Central memory CD8-positive, alpha-beta T cell (primary cell): ENCODE measurements at regions not wholly inside any gene's neighbourhood (a gene's known extent, or its start where the extent isn't known, plus 50 kb on each side); places are given as distances from the start of the nearest gene placed in this dataset.

ENCODE experiments used
- ATAC-seq: fragments of 150-1000 bp; cut with Tn5 transposase; replicated peaks from 2 replicates; pipeline ENCODE4 v1.10.0; 2022; ENCODE audit warnings: mild to moderate bottlenecking, moderate FRiP score, moderate number of reproducible peaks; ENCODE audit not compliant: poor library complexity, severe bottlenecking; ENCODE audit errors: extremely low read depth
- DNase-seq, 2 donors: peaks; one replicate each; pipeline ENCODE4 v3.0.0; 2021; ENCODE audit warnings: low spot score in 2 of 2
- H3K27ac Mint-ChIP-seq: one replicate; pipeline ENCODE4 v1.8.0; 2022; ENCODE audit warnings: low read depth, mild to moderate bottlenecking, moderate library complexity, mixed read lengths
- H3K27me3 Mint-ChIP-seq: one replicate; pipeline ENCODE4 v1.8.0; 2022; ENCODE audit warnings: mixed read lengths
- H3K36me3 Mint-ChIP-seq: one replicate; pipeline ENCODE4 v1.8.0; 2022; ENCODE audit warnings: mild to moderate bottlenecking, moderate library complexity, mixed read lengths; ENCODE audit not compliant: insufficient read depth
- H3K4me1 Mint-ChIP-seq: one replicate; pipeline ENCODE4 v1.8.0; 2022; ENCODE audit warnings: mixed read lengths
- H3K4me3 Mint-ChIP-seq: one replicate; pipeline ENCODE4 v1.8.0; 2022; ENCODE audit warnings: mild to moderate bottlenecking, moderate library complexity, mixed read lengths
- H3K9me3 Mint-ChIP-seq: one replicate; pipeline ENCODE4 v1.8.0; 2022; ENCODE audit warnings: mixed read lengths

- H3K27ac Mint-ChIP-seq: no peak overlapping the region
- no peaks in the 10 kb centered on the region for H3K36me3 Mint-ChIP-seq
- H3K4me3 Mint-ChIP-seq: no peak overlapping the region
- no peaks in the 10 kb centered on the region for H3K4me1 Mint-ChIP-seq
- ATAC-seq (no peak), DNase-seq (no peak)
- no peaks in the 10 kb centered on the region for H3K27me3 Mint-ChIP-seq
- peaks cover 19% of the 10 kb centered on the region for H3K9me3 Mint-ChIP-seq
Measured at GRCh38 chr5:24742334-24742733, 97.6 kb upstream of the CDH10 start.

- H3K9me3 Mint-ChIP-seq: peaks cover 22% of the 10 kb centered on the region
- H3K4me3 Mint-ChIP-seq: no peak overlapping the region
- DNase-seq (no peak), ATAC-seq (no peak)
- H3K36me3 Mint-ChIP-seq: no peaks in the 10 kb centered on the region
- H3K27ac Mint-ChIP-seq: no peak overlapping the region
- H3K27me3 Mint-ChIP-seq: no peaks in the 10 kb centered on the region
- no peaks in the 10 kb centered on the region for H3K4me1 Mint-ChIP-seq
Measured at GRCh38 chr5:24737163-24737562, 92.4 kb upstream of the CDH10 start.

DNA sequence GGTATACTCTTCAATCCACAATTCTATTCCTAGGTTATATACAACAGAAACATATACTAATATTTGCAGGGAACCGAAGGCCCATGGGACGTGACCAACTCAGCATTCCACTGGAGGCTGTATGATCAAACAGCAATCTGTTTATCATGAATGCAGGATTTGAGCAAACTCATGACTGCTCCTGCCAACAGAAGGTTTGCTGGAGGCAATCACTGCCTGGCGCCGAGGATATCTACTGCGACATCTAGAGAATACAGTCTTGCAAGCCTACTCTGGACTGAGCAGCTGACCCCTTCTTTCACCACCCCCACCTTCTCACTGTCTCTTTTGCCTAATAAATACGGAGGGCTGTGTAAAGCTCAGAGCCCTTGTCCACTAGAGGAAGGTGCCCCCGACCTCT, 90.5 kb upstream of the CDH10 start:
- Mint-ChIP-seq H3K27ac (no peak overlapping the region), H3K4me3 (no peak overlapping the region), H3K36me3 (no peaks in the 10 kb centered on the region), H3K27me3 (no peaks in the 10 kb centered on the region), H3K4me1 (no peaks in the 10 kb centered on the region), H3K9me3 (peaks cover 24% of the 10 kb centered on the region)
- DNase-seq (no peak), ATAC-seq (no peak)

GRCh38 chr5:24732184-24732583, 87.4 kb upstream of the CDH10 start:
- ATAC-seq (no peak), DNase-seq (no peak)
- no peak overlapping the region for H3K27ac Mint-ChIP-seq
- no peaks in the 10 kb centered on the region for H3K4me1 Mint-ChIP-seq
- H3K27me3 Mint-ChIP-seq: no peaks in the 10 kb centered on the region
- H3K36me3 Mint-ChIP-seq: no peaks in the 10 kb centered on the region
- peaks cover 36% of the 10 kb centered on the region for H3K9me3 Mint-ChIP-seq
- H3K4me3 Mint-ChIP-seq: no peak overlapping the region

GRCh38 chr5:24720743-24721142, 76.0 kb upstream of the CDH10 start:
- no peak overlapping the region for H3K4me3 Mint-ChIP-seq
- no peak for ATAC-seq
- peaks cover 17% of the 10 kb centered on the region for H3K9me3 Mint-ChIP-seq

GRCh38 chr5:24714746-24715145, 70.0 kb upstream of the CDH10 start:
- Mint-ChIP-seq H3K27ac (no peak overlapping the region), H3K36me3 (no peaks in the 10 kb centered on the region), H3K4me3 (no peak overlapping the region), H3K4me1 (no peaks in the 10 kb centered on the region), H3K27me3 (no peaks in the 10 kb centered on the region), H3K9me3 (peaks cover 23% of the 10 kb centered on the region)
- DNase-seq (no peak), ATAC-seq (no peak)

More at GRCh38 chr5:24720743-24721142, 76.0 kb upstream of the CDH10 start:
- H3K36me3 Mint-ChIP-seq: no peaks in the 10 kb centered on the region
- H3K27ac Mint-ChIP-seq: no peak overlapping the region
- DNase-seq: no peak
- H3K27me3 Mint-ChIP-seq: no peaks in the 10 kb centered on the region
- no peaks in the 10 kb centered on the region for H3K4me1 Mint-ChIP-seq

DNA sequence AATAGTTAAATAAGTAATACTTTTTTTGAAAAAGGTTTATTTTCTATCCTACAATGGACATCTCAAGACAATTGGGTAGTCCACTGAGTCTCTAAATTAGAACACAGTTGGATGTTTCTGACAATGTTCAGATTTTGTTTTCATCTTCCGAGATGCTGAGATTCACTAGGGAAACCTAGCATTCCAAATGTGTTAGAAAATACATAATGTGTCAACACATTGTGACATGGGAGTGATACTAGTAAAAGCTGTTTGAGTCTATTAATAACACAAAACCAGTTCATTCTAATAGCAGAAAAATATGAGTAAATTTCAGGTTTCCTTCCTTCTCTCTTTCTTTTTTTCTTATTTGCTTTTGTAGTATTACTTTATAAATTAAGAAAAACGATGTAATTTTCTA, 68.2 kb upstream of the CDH10 start:
- peaks cover 17% of the 10 kb centered on the region for H3K9me3 Mint-ChIP-seq
- DNase-seq (no peak), ATAC-seq (no peak)
- no peaks in the 10 kb centered on the region for H3K4me1 Mint-ChIP-seq
- no peaks in the 10 kb centered on the region for H3K36me3 Mint-ChIP-seq
- no peaks in the 10 kb centered on the region for H3K27me3 Mint-ChIP-seq
- no peak overlapping the region for H3K27ac Mint-ChIP-seq
- H3K4me3 Mint-ChIP-seq: no peak overlapping the region

DNA sequence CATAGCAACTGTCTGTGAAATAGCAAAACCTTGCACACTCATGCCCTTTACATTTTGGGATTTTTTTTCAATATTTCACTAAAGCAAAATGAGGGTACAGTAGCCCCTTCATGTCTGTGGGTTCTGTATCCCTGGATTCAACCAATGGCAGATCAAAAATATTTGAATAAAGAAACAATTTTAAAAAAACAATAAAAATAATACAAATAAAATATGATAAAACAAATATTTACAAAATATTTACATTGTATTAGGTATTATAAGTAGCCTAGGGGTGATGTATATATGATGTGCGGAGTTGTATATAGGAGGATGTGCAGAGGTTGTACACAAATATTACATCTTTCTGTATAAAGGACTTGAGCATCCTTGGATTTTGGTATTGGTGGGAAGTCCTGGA, 67.3 kb upstream of the CDH10 start:
- Mint-ChIP-seq H3K4me1 (no peaks in the 10 kb centered on the region), H3K27ac (no peak overlapping the region), H3K27me3 (no peaks in the 10 kb centered on the region), H3K9me3 (peaks cover 17% of the 10 kb centered on the region), H3K36me3 (no peaks in the 10 kb centered on the region), H3K4me3 (no peak overlapping the region)
- DNase-seq (no peak), ATAC-seq (no peak)

DNA sequence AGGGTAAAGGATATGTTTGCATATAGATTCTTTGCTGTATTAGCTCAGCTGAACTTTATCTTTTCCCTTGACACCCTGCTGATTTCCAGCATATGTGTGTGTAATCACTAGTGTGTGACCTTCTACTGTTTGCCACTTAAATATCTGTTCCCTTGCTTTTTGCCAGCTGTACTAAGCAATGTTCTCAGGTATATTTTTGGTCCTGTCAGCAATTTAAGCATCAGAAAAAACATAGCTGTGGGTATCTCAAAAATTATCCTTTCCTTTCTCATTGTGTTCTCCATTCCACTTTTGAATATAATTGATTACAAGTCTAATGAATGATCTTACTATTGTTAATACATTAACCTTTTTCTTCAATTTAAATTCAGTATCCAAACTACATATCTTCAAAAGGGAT, 59.2 kb upstream of the CDH10 start:
- Mint-ChIP-seq H3K4me3 (no peak overlapping the region), H3K27me3 (no peaks in the 10 kb centered on the region), H3K27ac (no peak overlapping the region), H3K9me3 (peaks cover 18% of the 10 kb centered on the region), H3K4me1 (no peaks in the 10 kb centered on the region), H3K36me3 (no peaks in the 10 kb centered on the region)
- ATAC-seq (no peak), DNase-seq (no peak)
